ENCODE measurements at regions not wholly inside any gene's neighbourhood (a gene's known extent, or its start where the extent isn't known, plus 50 kb on each side); places are given as distances from the start of the nearest gene placed in this dataset.
A peak's percentile ranks its signal among the peaks of the same experiment; 100 is the strongest.

DNA sequence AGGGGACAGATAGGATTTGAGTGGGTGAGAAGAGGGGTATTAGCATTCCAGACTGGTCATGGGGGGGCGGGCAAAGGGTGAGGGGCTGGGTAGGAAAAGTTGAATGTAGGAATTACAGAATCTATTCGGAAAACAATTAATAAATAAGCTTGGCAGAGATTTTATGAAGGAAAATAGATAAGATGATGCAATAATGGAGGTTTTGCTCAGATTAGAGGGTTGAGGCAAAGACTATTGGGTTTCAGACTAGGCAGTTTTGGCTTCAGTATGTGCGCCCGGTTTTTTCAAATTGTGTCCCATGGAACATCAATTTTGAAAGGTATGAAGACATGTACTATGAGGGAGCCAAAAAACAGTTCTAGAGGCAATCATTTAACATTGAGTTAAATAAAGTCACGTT, 410.6 kb downstream of the SPRY1 start:
- Histone ChIP-seq H3K9ac (ENCODE audit: low read depth in 1 of 2, low read length in 2 of 2) (no peak overlapping the region), H3K36me3 (ENCODE audit: control insufficient read depth in 2 of 2, insufficient read depth in 2 of 2, low read length in 2 of 2) (no peaks in the 10 kb centered on the region), H3K4me3 (ENCODE audit: low read length in 2 of 2) (no peak overlapping the region), H3K9me3 (ENCODE audit: control insufficient read depth in 2 of 2, low read length in 2 of 2) (no peaks in the 10 kb centered on the region), H3K27me3 (ENCODE audit: control insufficient read depth in 2 of 2, insufficient read depth in 2 of 2, low read length in 2 of 2) (no peaks in the 10 kb centered on the region), H3K4me1 (ENCODE audit: control insufficient read depth in 2 of 2, insufficient read depth in 2 of 2, low read length in 2 of 2) (no peaks in the 10 kb centered on the region), H3K27ac (ENCODE audit: low read depth in 2 of 2, low read length in 2 of 2) (no peak overlapping the region)

DNA sequence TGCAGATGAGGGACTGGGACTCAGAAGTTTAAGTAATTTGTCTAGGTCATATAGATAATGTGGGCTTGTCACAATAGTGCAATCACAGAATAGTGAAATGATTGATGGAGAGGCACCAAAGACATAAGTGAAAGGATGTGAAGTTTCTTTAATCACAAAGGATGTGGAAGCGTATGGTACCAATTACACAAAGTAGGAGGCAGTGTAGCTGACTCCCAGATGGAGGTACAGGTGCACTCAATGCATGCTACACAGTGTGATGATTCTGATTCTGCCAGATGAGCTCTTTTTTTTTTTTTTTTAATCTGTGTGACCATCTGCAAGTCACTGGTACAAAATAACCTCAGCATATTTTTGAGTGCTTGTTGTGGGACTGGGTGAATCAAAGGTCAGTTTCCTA, 411.3 kb downstream of the SPRY1 start:
- H3K9ac ChIP-seq (ENCODE audit: low read depth in 1 of 2, low read length in 2 of 2): no peak overlapping the region
- no peaks in the 10 kb centered on the region for H3K9me3 ChIP-seq (ENCODE audit: control insufficient read depth in 2 of 2, low read length in 2 of 2)
- no peaks in the 10 kb centered on the region for H3K4me1 ChIP-seq (ENCODE audit: control insufficient read depth in 2 of 2, insufficient read depth in 2 of 2, low read length in 2 of 2)
- H3K4me3 ChIP-seq (ENCODE audit: low read length in 2 of 2): no peak overlapping the region
- no peak overlapping the region for H3K27ac ChIP-seq (ENCODE audit: low read depth in 2 of 2, low read length in 2 of 2)
- H3K27me3 ChIP-seq (ENCODE audit: control insufficient read depth in 2 of 2, insufficient read depth in 2 of 2, low read length in 2 of 2): no peaks in the 10 kb centered on the region
- H3K36me3 ChIP-seq (ENCODE audit: control insufficient read depth in 2 of 2, insufficient read depth in 2 of 2, low read length in 2 of 2): no peaks in the 10 kb centered on the region

- H3K27ac ChIP-seq (ENCODE audit: low read depth in 2 of 2, low read length in 2 of 2): no peak overlapping the region
- no peak overlapping the region for H3K9ac ChIP-seq (ENCODE audit: low read depth in 1 of 2, low read length in 2 of 2)
- H3K27me3 ChIP-seq (ENCODE audit: control insufficient read depth in 2 of 2, insufficient read depth in 2 of 2, low read length in 2 of 2): no peaks in the 10 kb centered on the region
- H3K4me1 ChIP-seq (ENCODE audit: control insufficient read depth in 2 of 2, insufficient read depth in 2 of 2, low read length in 2 of 2): no peaks in the 10 kb centered on the region
- no peaks in the 10 kb centered on the region for H3K36me3 ChIP-seq (ENCODE audit: control insufficient read depth in 2 of 2, insufficient read depth in 2 of 2, low read length in 2 of 2)
- no peak overlapping the region for H3K4me3 ChIP-seq (ENCODE audit: low read length in 2 of 2)
- no peaks in the 10 kb centered on the region for H3K9me3 ChIP-seq (ENCODE audit: control insufficient read depth in 2 of 2, low read length in 2 of 2)
Measured at GRCh38 chr4:123809864-123810263, 413.3 kb downstream of the SPRY1 start.

DNA sequence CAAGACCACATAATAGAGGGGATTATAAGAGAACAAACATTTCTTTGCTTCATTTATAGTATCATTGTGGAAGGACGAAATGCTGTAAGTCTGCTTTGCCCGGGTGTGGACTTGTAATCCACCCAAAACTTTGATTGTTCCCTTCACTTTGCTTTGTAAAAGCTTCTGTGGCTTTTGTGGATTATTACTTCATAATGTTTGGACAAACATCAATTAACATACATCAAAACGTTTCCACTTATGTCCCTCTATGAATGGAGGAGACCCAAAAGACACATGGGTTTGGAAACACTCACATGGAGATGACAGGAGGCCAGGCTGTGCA, 415.4 kb downstream of the SPRY1 start:
- Histone ChIP-seq H3K36me3 (ENCODE audit: control insufficient read depth in 2 of 2, insufficient read depth in 2 of 2, low read length in 2 of 2) (no peaks in the 10 kb centered on the region), H3K27me3 (ENCODE audit: control insufficient read depth in 2 of 2, insufficient read depth in 2 of 2, low read length in 2 of 2) (no peaks in the 10 kb centered on the region), H3K27ac (ENCODE audit: low read depth in 2 of 2, low read length in 2 of 2) (peak overlapping the region; percentile 38 to 50), H3K9me3 (ENCODE audit: control insufficient read depth in 2 of 2, low read length in 2 of 2) (no peaks in the 10 kb centered on the region), H3K4me3 (ENCODE audit: low read length in 2 of 2) (peak overlapping the region in 1 of 2 donors; percentile 51), H3K9ac (ENCODE audit: low read depth in 1 of 2, low read length in 2 of 2) (no peak overlapping the region), H3K4me1 (ENCODE audit: control insufficient read depth in 2 of 2, insufficient read depth in 2 of 2, low read length in 2 of 2) (no peaks in the 10 kb centered on the region)

- no peak overlapping the region for H3K9ac ChIP-seq (ENCODE audit: low read depth in 1 of 2, low read length in 2 of 2)
- no peak overlapping the region for H3K27ac ChIP-seq (ENCODE audit: low read depth in 2 of 2, low read length in 2 of 2)
- H3K27me3 ChIP-seq (ENCODE audit: control insufficient read depth in 2 of 2, insufficient read depth in 2 of 2, low read length in 2 of 2): no peaks in the 10 kb centered on the region
- H3K9me3 ChIP-seq (ENCODE audit: control insufficient read depth in 2 of 2, low read length in 2 of 2): no peaks in the 10 kb centered on the region
- no peak overlapping the region for H3K4me3 ChIP-seq (ENCODE audit: low read length in 2 of 2)
- no peaks in the 10 kb centered on the region for H3K36me3 ChIP-seq (ENCODE audit: control insufficient read depth in 2 of 2, insufficient read depth in 2 of 2, low read length in 2 of 2)
- no peaks in the 10 kb centered on the region for H3K4me1 ChIP-seq (ENCODE audit: control insufficient read depth in 2 of 2, insufficient read depth in 2 of 2, low read length in 2 of 2)
Measured at GRCh38 chr4:123813901-123814300, 417.3 kb downstream of the SPRY1 start.

GRCh38 chr4:123816462-123816861, 419.9 kb downstream of the SPRY1 start:
- Histone ChIP-seq H3K4me1 (ENCODE audit: control insufficient read depth in 2 of 2, insufficient read depth in 2 of 2, low read length in 2 of 2) (no peaks in the 10 kb centered on the region), H3K36me3 (ENCODE audit: control insufficient read depth in 2 of 2, insufficient read depth in 2 of 2, low read length in 2 of 2) (no peaks in the 10 kb centered on the region), H3K4me3 (ENCODE audit: low read length in 2 of 2) (no peak overlapping the region), H3K9me3 (ENCODE audit: control insufficient read depth in 2 of 2, low read length in 2 of 2) (no peaks in the 10 kb centered on the region), H3K27ac (ENCODE audit: low read depth in 2 of 2, low read length in 2 of 2) (no peak overlapping the region), H3K27me3 (ENCODE audit: control insufficient read depth in 2 of 2, insufficient read depth in 2 of 2, low read length in 2 of 2) (no peaks in the 10 kb centered on the region), H3K9ac (ENCODE audit: low read depth in 1 of 2, low read length in 2 of 2) (no peak overlapping the region)

GRCh38 chr4:123817025-123817688, 420.6 kb downstream of the SPRY1 start:
- H3K9me3 ChIP-seq (ENCODE audit: control insufficient read depth in 2 of 2, low read length in 2 of 2): no peaks in the 10 kb centered on the region
- H3K27ac ChIP-seq (ENCODE audit: low read depth in 2 of 2, low read length in 2 of 2): no peak overlapping the region
- no peak overlapping the region for H3K9ac ChIP-seq (ENCODE audit: low read depth in 1 of 2, low read length in 2 of 2)
- no peaks in the 10 kb centered on the region for H3K27me3 ChIP-seq (ENCODE audit: control insufficient read depth in 2 of 2, insufficient read depth in 2 of 2, low read length in 2 of 2)
- no peaks in the 10 kb centered on the region for H3K36me3 ChIP-seq (ENCODE audit: control insufficient read depth in 2 of 2, insufficient read depth in 2 of 2, low read length in 2 of 2)
- no peak overlapping the region for H3K4me3 ChIP-seq (ENCODE audit: low read length in 2 of 2)
- no peaks in the 10 kb centered on the region for H3K4me1 ChIP-seq (ENCODE audit: control insufficient read depth in 2 of 2, insufficient read depth in 2 of 2, low read length in 2 of 2)

- Histone ChIP-seq H3K27ac (ENCODE audit: low read depth in 2 of 2, low read length in 2 of 2) (no peak overlapping the region), H3K9ac (ENCODE audit: low read depth in 1 of 2, low read length in 2 of 2) (no peak overlapping the region), H3K9me3 (ENCODE audit: control insufficient read depth in 2 of 2, low read length in 2 of 2) (no peaks in the 10 kb centered on the region), H3K4me3 (ENCODE audit: low read length in 2 of 2) (no peak overlapping the region), H3K36me3 (ENCODE audit: control insufficient read depth in 2 of 2, insufficient read depth in 2 of 2, low read length in 2 of 2) (no peaks in the 10 kb centered on the region), H3K4me1 (ENCODE audit: control insufficient read depth in 2 of 2, insufficient read depth in 2 of 2, low read length in 2 of 2) (no peaks in the 10 kb centered on the region), H3K27me3 (ENCODE audit: control insufficient read depth in 2 of 2, insufficient read depth in 2 of 2, low read length in 2 of 2) (no peaks in the 10 kb centered on the region)
Measured at GRCh38 chr4:123819362-123820035, 422.9 kb downstream of the SPRY1 start.

DNA sequence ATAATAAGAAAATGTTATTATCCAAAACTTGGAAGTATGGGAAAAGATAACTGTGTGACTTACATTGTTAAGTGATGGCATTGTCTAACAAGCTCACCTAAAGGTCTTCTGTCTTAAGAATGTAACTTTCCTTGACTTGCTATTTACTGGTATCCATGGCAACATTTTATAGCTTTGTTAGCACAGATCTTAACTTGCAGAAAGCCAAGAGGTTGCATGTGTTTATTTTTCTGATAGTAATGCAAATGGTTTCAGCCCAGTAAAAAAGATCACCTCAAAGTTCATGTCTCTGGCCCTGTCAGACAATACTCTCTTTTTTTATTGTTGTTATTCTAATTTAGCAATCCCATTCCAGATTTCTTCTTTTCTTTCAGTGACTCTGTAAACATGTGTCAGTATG, 425.3 kb downstream of the SPRY1 start:
- Histone ChIP-seq H3K27me3 (ENCODE audit: control insufficient read depth in 2 of 2, insufficient read depth in 2 of 2, low read length in 2 of 2) (no peaks in the 10 kb centered on the region), H3K4me3 (ENCODE audit: low read length in 2 of 2) (no peak overlapping the region), H3K36me3 (ENCODE audit: control insufficient read depth in 2 of 2, insufficient read depth in 2 of 2, low read length in 2 of 2) (no peaks in the 10 kb centered on the region), H3K27ac (ENCODE audit: low read depth in 2 of 2, low read length in 2 of 2) (no peak overlapping the region), H3K9me3 (ENCODE audit: control insufficient read depth in 2 of 2, low read length in 2 of 2) (no peaks in the 10 kb centered on the region), H3K9ac (ENCODE audit: low read depth in 1 of 2, low read length in 2 of 2) (no peak overlapping the region), H3K4me1 (ENCODE audit: control insufficient read depth in 2 of 2, insufficient read depth in 2 of 2, low read length in 2 of 2) (no peaks in the 10 kb centered on the region)

- no peak overlapping the region for H3K27ac ChIP-seq (ENCODE audit: low read depth in 2 of 2, low read length in 2 of 2)
- no peaks in the 10 kb centered on the region for H3K36me3 ChIP-seq (ENCODE audit: control insufficient read depth in 2 of 2, insufficient read depth in 2 of 2, low read length in 2 of 2)
- no peaks in the 10 kb centered on the region for H3K27me3 ChIP-seq (ENCODE audit: control insufficient read depth in 2 of 2, insufficient read depth in 2 of 2, low read length in 2 of 2)
- H3K9ac ChIP-seq (ENCODE audit: low read depth in 1 of 2, low read length in 2 of 2): no peak overlapping the region
- H3K4me3 ChIP-seq (ENCODE audit: low read length in 2 of 2): no peak overlapping the region
- no peaks in the 10 kb centered on the region for H3K4me1 ChIP-seq (ENCODE audit: control insufficient read depth in 2 of 2, insufficient read depth in 2 of 2, low read length in 2 of 2)
- H3K9me3 ChIP-seq (ENCODE audit: control insufficient read depth in 2 of 2, low read length in 2 of 2): no peaks in the 10 kb centered on the region
Measured at GRCh38 chr4:123822353-123822752, 425.8 kb downstream of the SPRY1 start.
